Effector memory CD4-positive, alpha-beta T cell (primary cell): ENCODE measurements at regions not wholly inside any gene's neighbourhood (a gene's known extent, or its start where the extent isn't known, plus 50 kb on each side); places are given as distances from the start of the nearest gene placed in this dataset.
"Not testable (repeated sequence)": the region's sequence is repeated elsewhere in the genome, so short reads cannot be mapped to it uniquely, and the experiment has no call there.

Experiments used
- DNase-seq, 3 donors: peaks; one replicate each; pipeline ENCODE4 v3.0.0-alpha.2; 2020
- H3K27ac ChIP-seq: 2 replicates; pipeline ENCODE4 v1.7.0; 2013; ENCODE audit warnings: mild to moderate bottlenecking, low read length, moderate library complexity; ENCODE audit not compliant: insufficient read depth, poor library complexity, severe bottlenecking
- H3K27me3 ChIP-seq: replicated peaks from 2 replicates; pipeline ENCODE4 v1.7.0; 2013; ENCODE audit warnings: mild to moderate bottlenecking, low read length; ENCODE audit not compliant: insufficient read depth, control insufficient read depth, poor library complexity, severe bottlenecking
- H3K36me3 ChIP-seq: 2 replicates; pipeline ENCODE4 v1.7.0; 2013; ENCODE audit warnings: mild to moderate bottlenecking, low read length, moderate library complexity; ENCODE audit not compliant: control insufficient read depth, insufficient read depth
- H3K4me1 ChIP-seq: 2 replicates; pipeline ENCODE4 v1.7.0; 2013; ENCODE audit warnings: low read length, mild to moderate bottlenecking; ENCODE audit not compliant: control insufficient read depth, insufficient read depth, poor library complexity, severe bottlenecking
- H3K4me3 ChIP-seq: 2 replicates; pipeline ENCODE4 v1.7.0; 2013; ENCODE audit warnings: low read length, low read depth, mild to moderate bottlenecking; ENCODE audit not compliant: insufficient read depth, poor library complexity, severe bottlenecking
- H3K9me3 ChIP-seq: 2 replicates; pipeline ENCODE4 v1.7.0; 2013; ENCODE audit warnings: mild to moderate bottlenecking, low read length, moderate library complexity; ENCODE audit not compliant: control insufficient read depth

GRCh38 chr10:118963341-118963740 is 66.2 kb upstream of the NANOS1 start:
- DNase-seq = no peak
- H3K9me3 ChIP-seq = no peaks in the 10 kb centered on the region
- H3K4me1 ChIP-seq = no peaks in the 10 kb centered on the region
- H3K36me3 ChIP-seq = no peaks in the 10 kb centered on the region
- H3K27me3 ChIP-seq = no peaks in the 10 kb centered on the region
- H3K27ac ChIP-seq = no peak overlapping the region
- H3K4me3 ChIP-seq = no peak overlapping the region

GRCh38 chr10:118963933-118964332 is 65.6 kb upstream of the NANOS1 start:
- no peaks in the 10 kb centered on the region for H3K4me1 ChIP-seq
- no peak overlapping the region for H3K4me3 ChIP-seq
- no peaks in the 10 kb centered on the region for H3K36me3 ChIP-seq
- H3K27me3 ChIP-seq = no peaks in the 10 kb centered on the region
- H3K27ac ChIP-seq = no peak overlapping the region
- no peaks in the 10 kb centered on the region for H3K9me3 ChIP-seq
- DNase-seq = no peak

- not testable (repeated sequence) for H3K36me3 ChIP-seq, H3K27me3 ChIP-seq, H3K9me3 ChIP-seq, H3K4me1 ChIP-seq, DNase-seq, H3K4me3 ChIP-seq, H3K27ac ChIP-seq
These were observed 65.0 kb upstream of the NANOS1 start for GRCh38 chr10:118964476-118964875.

GRCh38 chr10:118965096-118965495 is 64.4 kb upstream of the NANOS1 start:
- Histone ChIP-seq H3K27ac (no peak overlapping the region), H3K27me3 (no peaks in the 10 kb centered on the region), H3K4me3 (no peak overlapping the region), H3K4me1 (no peaks in the 10 kb centered on the region), H3K36me3 (no peaks in the 10 kb centered on the region), H3K9me3 (no peaks in the 10 kb centered on the region)
- DNase-seq = no peak

GRCh38 chr10:118965645-118966044 is 63.9 kb upstream of the NANOS1 start:
- H3K9me3 ChIP-seq = no peaks in the 10 kb centered on the region
- H3K4me3 ChIP-seq = no peak overlapping the region
- DNase-seq = no peak

GRCh38 chr10:118966076-118966849 is 63.3 kb upstream of the NANOS1 start:
- no peaks in the 10 kb centered on the region for H3K4me1 ChIP-seq
- no peaks in the 10 kb centered on the region for H3K9me3 ChIP-seq
- no peak for DNase-seq
- H3K27ac ChIP-seq = no peak overlapping the region
- no peaks in the 10 kb centered on the region for H3K36me3 ChIP-seq
- no peaks in the 10 kb centered on the region for H3K27me3 ChIP-seq
- no peak overlapping the region for H3K4me3 ChIP-seq

More at GRCh38 chr10:118965645-118966044, 63.9 kb upstream of the NANOS1 start:
- Histone ChIP-seq H3K4me1 (no peaks in the 10 kb centered on the region), H3K27me3 (no peaks in the 10 kb centered on the region), H3K27ac (no peak overlapping the region), H3K36me3 (no peaks in the 10 kb centered on the region)

GRCh38 chr10:118966850-118967125 is 62.7 kb upstream of the NANOS1 start:
- Histone ChIP-seq H3K27ac (no peak overlapping the region), H3K4me1 (no peaks in the 10 kb centered on the region)
- DNase-seq = no peak

GRCh38 chr10:118967160-118967559 is 62.4 kb upstream of the NANOS1 start:
- Histone ChIP-seq H3K27me3 (no peaks in the 10 kb centered on the region), H3K4me1 (no peaks in the 10 kb centered on the region), H3K36me3 (no peaks in the 10 kb centered on the region), H3K4me3 (no peak overlapping the region), H3K9me3 (no peaks in the 10 kb centered on the region), H3K27ac (no peak overlapping the region)
- DNase-seq = no peak

More at GRCh38 chr10:118966850-118967125, 62.7 kb upstream of the NANOS1 start:
- no peaks in the 10 kb centered on the region for H3K36me3 ChIP-seq
- no peaks in the 10 kb centered on the region for H3K9me3 ChIP-seq
- no peaks in the 10 kb centered on the region for H3K27me3 ChIP-seq
- H3K4me3 ChIP-seq = no peak overlapping the region

GRCh38 chr10:118968060-118968459 is 61.5 kb upstream of the NANOS1 start:
- Histone ChIP-seq H3K4me1 (no peaks in the 10 kb centered on the region), H3K4me3 (no peak overlapping the region), H3K9me3 (no peaks in the 10 kb centered on the region), H3K36me3 (no peaks in the 10 kb centered on the region), H3K27me3 (no peaks in the 10 kb centered on the region), H3K27ac (no peak overlapping the region)
- no peak for DNase-seq

GRCh38 chr10:118968482-118968881 is 61.0 kb upstream of the NANOS1 start:
- Histone ChIP-seq H3K9me3 (no peaks in the 10 kb centered on the region), H3K36me3 (no peaks in the 10 kb centered on the region), H3K27me3 (no peaks in the 10 kb centered on the region), H3K4me3 (no peak overlapping the region), H3K27ac (no peak overlapping the region), H3K4me1 (no peaks in the 10 kb centered on the region)
- no peak for DNase-seq
